ENCODE measurements at regions not wholly inside any gene's neighbourhood (a gene's known extent, or its start where the extent isn't known, plus 50 kb on each side); places are given as distances from the start of the nearest gene placed in this dataset.

DNA sequence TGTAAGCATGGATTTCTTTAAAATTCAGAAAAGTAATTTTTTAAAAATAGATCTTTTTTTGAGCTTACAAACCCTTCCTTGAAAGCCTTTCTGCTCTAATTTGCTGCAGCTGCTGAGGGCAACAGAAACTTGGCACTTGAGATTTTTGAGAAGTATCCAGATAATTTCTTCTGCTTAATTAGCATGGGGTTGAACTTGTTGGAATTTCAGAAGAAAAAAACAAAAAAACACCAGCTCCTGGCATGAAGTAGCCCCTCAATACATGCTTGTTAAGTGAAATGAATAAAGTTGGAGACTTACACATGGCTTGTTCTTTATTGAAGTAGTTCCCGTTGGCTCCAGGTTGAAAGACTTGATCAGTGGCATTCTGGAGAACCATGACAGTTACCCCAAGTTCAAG lies 331.4 kb upstream of the RAG2 start:
- no peak for DNase-seq

- no peak for DNase-seq
These were observed 330.6 kb upstream of the RAG2 start for GRCh38 chr11:36928621-36929020.

GRCh38 chr11:36899800-36900199 lies 301.8 kb upstream of the RAG2 start:
- no peak for DNase-seq

DNA sequence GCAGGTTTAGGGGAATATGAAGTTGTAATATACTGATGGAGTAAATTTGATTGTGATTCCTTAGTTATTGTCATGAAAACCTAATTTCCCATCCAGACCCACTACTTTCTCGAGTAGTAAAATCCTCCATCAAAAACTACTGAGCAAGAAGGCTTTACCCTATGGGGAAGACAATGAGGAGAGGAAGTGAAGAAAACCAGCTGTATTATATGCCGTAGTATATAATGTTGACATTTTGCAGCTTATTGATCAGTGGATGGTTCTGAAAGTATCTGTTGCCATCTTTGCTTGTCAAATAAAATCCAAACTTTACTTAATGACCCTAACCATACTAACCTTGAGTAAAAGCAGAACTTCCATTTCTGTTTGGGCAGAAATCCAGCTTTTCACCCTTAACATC lies 292.8 kb upstream of the RAG2 start:
- DNase-seq, result no peak

DNA sequence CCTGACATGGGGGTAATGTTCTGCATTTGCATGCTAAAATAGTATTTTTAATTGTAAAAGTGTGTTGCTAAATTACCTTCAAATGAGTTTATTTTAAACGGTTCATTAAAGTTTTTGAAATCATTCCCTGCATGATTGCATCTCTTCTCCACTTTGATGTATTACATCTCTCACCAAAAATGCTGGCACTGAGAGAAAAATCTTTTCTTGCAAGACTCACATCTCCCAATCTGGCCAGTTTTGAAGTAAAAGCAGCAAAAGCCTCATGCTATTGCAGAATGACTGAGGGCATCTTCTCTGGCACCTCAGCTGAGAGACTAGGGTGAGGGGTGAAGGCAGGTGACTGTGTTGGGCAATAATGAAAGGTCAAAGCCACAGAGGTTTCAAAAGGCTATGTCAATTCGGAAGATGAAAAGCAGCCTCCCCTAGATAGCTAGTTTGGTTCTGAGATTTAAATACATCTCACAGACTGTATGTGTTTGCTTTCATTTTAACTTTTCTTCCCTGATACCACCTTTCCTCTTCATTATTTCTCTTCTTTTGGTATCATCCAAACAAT lies 292.2 kb upstream of the RAG2 start:
- no peak for DNase-seq

DNA sequence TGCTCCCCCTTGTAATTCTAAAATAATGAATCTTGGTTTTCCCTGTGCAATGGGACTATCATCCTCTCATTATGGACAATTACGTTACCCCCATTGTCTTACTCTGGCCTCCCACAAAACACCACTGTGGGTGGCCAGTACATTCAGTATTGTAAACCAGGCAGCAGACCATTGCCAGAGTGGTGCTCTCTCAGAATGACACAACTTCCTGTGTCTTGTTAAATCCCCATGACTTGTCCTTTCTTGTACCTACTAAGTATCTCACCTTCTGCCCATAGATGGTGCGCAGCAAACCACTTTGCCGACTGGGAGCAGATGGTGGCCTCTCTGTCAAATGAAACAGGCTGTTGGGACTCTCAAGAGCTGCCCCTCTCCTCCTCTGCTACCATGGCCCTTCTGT lies 287.1 kb upstream of the RAG2 start:
- no peak for DNase-seq

- DNase-seq, result no peak
These were observed 280.7 kb upstream of the RAG2 start for GRCh38 chr11:36878737-36879136.

DNA sequence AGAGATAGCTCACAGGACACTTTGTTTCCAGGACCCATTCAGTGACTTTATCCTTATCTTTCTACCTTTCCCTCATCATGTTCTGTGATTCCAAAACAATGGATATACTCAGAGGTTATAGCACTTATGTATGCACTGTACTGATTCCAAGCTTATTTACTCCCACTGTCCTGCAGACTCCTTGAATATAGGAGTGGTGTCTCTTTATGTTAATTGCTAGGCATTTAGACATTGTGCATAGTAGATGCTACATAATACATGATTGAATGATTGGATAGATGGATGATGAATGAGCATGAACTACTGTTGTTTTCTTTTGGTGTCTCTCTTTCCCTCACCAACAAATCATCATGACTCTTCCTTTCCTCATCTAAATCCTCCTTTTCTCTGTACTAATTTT lies 279.1 kb upstream of the RAG2 start:
- DNase-seq, result no peak

- no peak for DNase-seq
These were observed 278.2 kb upstream of the RAG2 start for GRCh38 chr11:36876266-36876665.

DNA sequence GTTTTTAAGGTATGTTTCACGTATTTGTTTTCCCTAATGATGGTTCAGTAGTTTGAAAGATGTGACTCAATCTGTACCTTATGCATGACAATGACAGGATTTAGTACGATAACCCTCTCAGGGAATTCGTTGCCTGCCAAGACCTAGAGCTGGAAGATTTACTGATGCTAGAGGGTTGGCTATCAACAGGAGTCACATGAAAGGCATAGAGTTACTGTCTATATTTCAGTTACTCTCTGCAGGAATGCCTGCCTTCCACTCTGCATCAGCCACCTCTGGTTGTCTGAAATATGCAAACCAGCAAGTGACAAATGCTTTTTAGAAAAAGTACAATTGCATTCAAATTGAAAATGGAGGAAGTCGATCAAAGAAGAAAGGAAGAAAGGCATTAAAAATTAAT lies 276.3 kb upstream of the RAG2 start:
- no peak for DNase-seq

DNA sequence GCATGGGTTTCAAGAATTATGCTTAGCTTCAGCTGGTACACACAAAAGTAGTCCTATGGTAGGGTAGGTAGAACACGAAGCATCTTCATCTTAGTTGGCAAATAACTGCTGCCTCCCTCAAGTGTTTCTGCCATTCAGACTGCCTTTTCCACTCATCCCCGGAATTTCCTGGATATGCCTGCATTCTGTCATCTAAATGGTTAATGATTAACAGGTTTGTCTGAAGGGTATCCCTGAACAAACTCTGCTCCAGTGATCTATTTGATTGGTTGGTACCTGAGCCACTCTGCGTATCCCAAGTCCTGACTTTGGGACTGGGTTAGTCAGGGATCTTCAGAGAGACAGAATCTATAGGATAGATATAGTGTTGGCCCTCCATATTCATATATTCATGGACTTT lies 272.3 kb upstream of the RAG2 start:
- DNase-seq, result no peak

DNA sequence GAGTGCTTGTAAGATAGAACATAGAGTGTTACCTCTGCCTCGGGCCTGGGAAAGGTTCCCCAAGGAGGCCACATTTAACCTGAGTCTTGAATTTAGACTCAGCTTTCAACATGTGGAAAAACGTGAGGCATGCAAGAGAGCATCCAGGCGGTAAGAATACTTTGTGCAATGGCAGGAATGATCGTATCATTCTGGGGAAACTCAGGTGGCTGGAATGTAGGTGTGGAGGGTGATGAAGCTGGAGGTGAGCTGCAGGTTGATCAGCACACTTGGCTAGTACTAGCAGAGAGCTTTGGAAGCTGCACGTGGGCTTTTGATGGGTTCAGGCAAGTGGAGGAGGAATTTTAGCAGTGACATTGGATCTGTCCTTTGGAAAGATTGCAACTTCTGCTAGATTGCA lies 270.3 kb upstream of the RAG2 start:
- no peak for DNase-seq

DNA sequence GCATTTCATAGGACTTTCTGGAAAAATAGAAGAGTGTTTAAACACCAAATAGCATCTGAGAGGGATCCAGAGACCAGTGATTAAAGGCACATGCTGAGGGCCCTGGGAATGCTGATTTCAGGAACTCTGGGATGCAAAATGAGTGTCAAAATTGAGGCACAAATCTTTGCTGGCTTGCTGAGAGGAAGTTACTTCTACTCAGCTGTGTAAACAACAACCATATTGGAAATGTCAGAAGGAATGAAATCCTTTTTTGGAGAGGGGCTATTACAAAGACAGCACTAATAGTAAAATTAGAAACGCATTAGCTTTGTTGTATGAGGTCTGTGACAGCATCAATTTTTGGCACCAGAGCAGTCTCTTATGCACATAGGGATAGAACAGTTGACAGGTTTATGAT lies 267.8 kb upstream of the RAG2 start:
- no peak for DNase-seq

- DNase-seq, result no peak
These were observed 256.8 kb upstream of the RAG2 start for GRCh38 chr11:36854875-36855274.

DNA sequence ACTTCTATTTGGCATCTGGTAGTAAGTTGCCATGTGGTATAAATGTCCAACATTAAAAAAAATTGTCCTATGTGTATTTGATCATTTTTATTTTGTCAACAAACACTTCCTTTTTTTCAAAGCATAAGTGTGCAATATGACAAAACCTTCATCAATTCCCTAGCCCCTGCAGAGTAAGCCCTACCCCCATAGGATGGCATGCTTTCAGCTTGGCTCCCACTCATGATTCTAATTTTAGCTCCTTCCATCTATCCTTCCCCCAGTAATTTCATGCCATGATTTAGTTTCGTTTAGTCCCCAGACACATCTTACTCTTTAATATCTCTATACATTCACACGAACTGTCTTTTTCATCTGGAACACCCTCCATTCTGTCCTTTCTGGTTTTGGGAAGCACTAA lies 250.6 kb upstream of the RAG2 start:
- DNase-seq, result no peak

DNA sequence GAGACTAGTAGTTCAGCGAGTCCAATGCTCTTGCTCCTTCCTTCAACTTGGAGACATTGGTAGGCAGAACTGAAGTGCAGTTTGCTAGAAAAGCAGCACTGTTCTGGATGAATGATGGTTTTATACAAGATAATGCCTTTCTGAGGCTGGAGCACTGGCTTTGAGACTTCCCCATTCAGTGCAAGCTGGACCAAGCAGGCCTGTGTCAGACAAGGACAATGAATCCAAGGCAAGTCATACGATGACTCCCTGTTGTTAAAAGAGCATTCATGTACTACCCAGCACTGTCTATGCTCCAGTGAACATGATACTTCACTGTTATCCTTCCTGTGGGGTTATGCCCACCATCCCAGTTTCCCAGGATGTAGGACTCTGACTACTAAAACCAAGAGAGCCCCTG lies 242.3 kb upstream of the RAG2 start:
- DNase-seq, result no peak

GRCh38 chr11:36837831-36838437 lies 239.9 kb upstream of the RAG2 start:
- DNase-seq, result no peak

GRCh38 chr11:36825251-36825650 lies 227.2 kb upstream of the RAG2 start:
- DNase-seq, result no peak

DNA sequence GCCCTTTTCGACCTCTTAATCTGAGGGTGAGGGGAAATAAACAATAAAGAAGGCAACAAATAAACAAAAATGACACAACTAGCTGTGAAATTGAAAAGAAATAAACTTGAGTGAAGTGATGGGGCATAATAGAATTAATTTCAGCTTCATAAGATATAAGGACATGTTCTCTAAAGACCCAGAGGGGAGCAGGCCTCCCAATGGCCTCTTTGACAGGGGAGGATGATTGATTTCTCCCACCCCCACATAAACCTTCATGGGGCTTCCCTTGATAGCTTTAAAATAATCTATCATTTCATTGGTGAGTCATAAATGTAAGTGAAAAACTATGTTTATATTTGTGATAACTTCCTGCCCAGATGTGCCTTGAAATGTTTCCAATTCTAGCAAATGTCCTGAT lies 226.3 kb upstream of the RAG2 start:
- DNase-seq, result no peak

- DNase-seq, result no peak
These were observed 224.8 kb upstream of the RAG2 start for GRCh38 chr11:36822829-36823228.

- no peak for DNase-seq
These were observed 220.4 kb upstream of the RAG2 start for GRCh38 chr11:36818410-36818809.

DNA sequence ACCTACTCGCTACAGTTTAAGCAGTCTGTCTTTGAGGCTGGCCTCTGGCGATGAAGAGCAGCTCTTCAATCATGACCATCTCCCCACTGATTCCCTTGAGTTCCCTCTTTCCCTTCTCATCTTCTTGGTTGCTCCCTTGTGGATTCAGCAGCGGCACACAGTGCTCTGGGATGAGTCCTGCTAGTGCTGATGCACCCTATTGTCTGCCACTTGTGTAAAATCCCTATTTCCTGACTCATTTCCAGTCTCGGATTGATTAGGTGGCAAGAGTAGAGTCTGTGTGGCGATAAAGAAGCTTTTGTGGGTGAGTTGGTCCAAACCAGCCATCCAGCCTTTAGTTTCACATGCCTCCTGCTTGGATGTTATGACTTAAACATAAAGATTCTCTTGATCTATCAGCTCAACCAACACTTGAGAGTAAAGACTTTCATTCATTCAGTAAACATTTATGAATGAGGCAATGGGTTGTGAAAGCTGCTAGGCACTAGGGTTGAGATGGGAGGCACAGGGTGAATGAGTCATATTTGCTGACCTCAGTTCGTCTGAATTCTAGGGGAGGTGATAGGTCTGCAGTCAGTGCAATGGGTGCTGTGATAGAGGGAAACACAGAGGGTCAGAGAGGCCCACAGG lies 219.4 kb upstream of the RAG2 start:
- DNase-seq, result no peak

DNA sequence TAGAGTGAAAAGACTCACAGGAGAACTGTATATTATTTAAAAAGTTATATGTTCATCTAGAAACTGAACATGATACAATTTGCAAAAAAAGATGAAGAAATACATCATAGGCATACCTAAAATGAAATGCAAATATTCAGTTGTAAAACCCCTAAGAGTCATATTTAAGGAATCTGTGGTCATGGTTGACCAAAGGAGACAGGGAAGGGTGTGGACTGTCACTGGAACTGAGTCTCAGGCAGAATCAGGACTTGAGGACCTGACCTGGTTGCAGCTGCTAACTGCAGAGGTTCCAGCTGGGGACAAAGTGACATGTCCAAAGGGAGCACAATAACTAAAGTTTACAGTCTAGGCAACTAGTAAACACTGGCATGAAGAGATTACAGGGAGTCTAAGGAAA lies 211.3 kb upstream of the RAG2 start:
- DNase-seq, result no peak

DNA sequence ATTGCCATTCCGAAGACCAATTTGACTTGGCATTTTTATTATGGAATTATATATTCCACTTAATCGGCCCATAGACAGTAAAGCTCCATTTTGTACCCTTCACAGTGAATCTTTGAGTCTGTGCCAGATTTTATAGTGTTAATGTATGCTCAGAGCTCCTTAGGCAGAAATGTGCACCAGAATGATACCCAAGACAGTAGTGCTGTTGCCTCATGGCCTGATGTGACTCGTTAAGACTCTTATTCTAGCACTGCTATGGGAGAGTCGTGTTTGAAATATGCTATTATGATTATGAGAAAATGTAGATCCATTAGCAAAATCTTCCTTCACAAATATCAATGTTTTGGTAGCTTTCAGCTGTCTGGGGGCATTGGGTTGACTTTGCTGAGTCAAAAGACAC lies 209.8 kb upstream of the RAG2 start:
- DNase-seq, result no peak

- DNase-seq, result no peak
These were observed 205.0 kb upstream of the RAG2 start for GRCh38 chr11:36803084-36803483.

Measured in amniotic stem cell (primary cell).